ENCODE measurements at regions not wholly inside any gene's neighbourhood (a gene's known extent, or its start where the extent isn't known, plus 50 kb on each side); places are given as distances from the start of the nearest gene placed in this dataset.
"Not testable (repeated sequence)": the region's sequence is repeated elsewhere in the genome, so short reads cannot be mapped to it uniquely, and the experiment has no call there.

DNA sequence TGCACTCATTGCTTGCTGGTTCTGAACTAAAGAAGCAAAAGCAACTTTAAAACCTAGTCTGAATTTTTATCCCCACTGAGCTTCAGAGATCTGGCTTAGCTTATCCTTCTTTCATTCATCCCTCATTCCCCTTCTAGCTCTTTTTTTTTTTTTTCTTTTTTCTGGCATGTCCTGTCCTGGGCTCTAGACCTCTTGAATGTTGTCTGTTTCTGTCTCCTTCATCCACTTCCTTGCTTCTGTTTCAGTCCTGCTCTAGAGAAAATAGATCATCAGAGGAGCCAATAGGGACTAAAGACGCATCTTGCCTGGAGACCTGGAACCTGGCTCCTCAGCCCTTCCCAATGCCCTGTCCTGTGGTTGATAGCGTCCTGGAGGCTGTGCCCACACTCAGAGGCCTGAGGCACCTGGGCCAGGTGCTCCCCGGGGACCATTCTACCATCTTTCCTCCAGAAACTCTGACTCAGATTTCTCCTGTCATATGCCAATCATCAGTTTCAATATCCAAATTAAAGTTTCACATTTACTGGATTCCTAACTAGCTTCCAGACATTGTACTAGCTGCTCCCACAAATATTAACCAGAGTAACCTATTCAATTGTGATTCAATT lies 115.7 kb upstream of the GATB start:
- no peak for DNase-seq

DNA sequence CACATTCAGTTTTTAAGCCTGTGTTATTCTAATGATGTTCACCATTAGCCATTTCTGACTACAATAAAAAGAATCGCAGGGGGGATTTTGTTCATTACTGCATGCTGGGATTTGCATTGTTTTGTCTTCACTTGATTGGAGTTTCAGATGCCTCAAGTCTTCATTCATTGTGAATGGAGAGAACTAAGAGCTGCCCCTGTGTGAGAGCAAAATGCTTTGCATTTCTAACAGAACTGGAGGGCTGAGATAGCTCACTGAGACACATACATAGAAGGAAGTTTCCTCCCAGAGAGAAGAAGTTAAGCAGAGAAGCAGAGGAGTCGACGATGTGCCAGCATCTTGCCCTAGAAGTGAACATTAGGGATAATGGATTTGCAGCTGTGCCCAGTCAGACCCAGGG lies 113.5 kb upstream of the GATB start:
- DNase-seq = no peak

DNA sequence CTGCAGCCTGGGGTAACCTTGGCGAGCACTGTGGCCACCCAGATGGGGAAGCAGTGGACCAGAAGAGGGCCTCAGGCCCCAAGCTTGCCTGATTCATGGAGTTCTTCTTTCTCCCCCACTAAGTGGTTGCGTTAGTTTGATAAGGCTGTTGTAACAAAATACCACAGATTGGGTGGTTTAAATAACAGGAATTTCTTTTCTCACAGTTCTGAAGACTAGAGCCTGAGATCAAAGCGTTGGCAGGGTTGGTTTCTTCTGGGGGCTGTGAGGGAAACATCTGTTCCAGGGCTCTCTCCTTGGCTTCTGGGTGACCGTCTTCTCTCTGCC lies 105.7 kb upstream of the GATB start:
- DNase-seq = no peak

DNA sequence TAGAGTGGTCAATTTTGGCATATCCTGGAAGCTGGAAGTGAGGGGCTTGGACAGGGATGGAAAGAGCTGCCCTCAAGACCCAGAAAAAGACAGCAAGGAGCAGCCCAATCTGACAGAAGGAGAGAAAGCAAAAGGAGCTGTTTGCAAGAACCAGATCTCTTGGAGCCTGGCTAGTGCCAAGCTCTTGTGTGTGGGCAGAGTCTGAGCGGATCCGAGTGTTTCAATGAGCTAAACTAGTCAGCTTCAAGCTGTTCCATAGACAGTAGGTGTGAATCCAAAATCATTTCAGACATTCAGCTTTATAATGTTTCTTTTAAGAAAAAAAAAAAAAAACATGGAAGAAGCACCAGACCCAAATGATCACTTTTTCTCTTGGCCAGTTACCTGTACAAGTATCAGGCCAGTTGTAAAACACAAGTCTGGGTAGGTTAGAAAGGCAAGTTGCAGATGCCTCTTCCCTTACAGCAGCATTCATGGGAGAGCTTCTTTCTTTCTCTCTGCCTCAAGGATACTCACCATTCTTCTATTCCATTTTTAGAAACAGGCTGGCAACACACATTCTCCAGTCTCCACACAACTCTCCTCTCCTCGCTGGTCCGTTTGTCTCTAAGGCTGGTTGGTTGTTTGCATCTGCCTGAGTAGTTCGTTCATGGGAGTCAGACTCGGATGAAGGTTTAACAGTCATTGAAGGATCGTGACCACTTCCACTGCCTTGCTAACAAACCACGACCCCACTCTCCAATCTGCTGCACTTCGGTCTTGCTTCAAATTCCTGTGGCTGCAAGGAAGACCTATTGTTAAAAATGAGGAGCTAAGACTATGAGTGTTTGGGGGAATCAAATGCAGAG lies 105.2 kb upstream of the GATB start:
- no peak for DNase-seq

DNA sequence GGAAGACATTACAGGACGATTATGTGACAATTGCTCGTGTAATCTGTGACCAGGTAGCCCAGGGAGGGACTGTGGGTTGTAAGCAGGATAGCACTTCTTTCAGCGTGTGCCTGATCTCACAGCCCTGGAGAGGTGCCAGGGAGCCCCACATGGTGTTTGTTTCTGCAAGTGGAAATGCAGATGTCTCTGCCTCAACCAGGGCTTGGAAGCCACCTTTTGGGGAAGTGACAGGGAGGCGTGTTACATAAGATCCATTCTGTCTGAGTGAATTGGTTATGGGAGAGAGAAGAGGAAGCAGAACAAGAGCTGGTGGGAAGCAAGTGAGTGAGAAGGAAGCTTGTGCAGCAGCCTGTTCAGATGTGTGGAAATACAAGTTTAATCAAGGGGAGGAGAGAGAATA lies 104.5 kb upstream of the GATB start:
- no peak for DNase-seq

DNA sequence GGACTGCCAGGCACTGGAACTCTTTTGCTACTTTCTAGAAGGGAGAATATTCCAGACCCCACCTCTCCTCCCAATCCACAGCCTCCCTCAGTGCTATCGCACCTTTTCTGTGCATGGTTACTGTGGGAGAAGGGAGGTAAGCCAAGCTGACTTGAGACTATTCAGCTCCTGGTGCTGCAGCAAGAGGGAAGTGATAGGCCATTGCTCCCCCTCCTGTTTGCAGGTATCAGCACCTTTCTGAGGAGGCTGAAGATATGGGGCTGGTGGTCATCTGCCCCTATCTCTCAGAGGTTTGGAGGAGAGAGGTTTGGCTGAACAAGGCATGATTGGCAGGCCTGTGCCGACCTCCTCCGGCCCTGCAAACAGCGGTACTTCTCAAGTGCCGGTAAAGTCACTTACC lies 103.3 kb upstream of the GATB start:
- no peak for DNase-seq

DNA sequence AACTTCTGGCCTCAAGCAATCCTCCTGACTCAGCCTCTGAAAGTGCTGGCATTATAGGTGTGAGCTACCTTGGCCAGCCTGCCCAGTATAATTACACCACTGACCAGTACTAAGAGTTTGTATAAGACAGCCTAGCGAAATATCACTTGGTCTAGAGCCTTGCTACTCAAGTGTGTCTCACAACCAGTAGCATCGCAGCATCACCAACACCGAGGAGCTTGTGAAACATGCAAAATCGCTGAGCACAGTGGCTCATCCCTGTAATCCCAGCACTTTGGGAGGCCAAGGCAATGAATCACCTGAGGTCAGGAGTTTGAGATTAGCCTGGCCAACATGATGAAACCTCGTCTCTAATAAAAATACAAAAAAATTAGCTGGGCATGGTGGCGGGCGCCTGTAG lies 102.0 kb upstream of the GATB start:
- no peak for DNase-seq

DNA sequence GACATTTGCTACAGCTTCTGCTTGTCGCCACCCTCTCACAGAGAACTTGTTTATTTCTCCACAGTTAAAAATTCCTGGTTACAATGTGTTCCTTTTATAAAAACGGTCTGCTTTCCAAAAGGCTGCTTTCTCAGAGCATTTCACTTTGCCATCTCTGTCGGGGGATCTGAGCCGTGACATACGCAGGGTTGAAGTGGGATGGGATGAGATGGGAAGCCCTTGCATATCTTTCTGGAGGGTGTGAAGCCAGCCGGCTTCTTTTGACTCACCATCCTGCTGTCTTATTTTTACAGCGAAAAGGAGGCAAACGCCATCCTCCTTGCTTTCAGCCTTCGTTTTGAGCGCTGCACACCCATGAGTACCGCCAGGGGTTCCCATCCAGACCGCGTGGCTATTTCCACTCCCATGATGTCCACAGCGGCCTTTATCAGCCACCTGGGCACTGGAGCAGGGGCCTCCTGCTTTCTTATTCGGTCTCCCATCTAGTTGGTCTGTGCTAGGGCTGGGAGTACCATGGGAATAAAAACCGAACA lies 99.8 kb upstream of the GATB start:
- no peak for DNase-seq

DNA sequence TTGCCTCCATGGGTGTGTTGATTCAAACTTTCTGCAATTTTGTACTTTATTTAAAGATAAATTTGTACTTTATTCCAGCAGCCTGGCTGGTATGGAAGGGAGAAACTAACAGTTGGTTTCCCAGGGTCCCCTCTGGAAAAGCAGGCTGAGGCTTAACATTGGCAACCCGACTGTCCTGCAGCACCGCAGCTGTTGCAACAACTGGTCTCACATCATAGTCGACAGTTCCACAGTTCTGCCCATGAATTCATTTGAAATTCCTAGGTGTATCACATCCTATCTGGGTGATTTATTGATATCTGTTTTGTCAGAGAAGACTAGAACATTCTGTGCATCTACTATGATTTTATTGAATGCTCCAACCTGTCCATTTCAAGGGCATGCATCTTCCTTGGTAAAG lies 98.8 kb upstream of the GATB start:
- no peak for DNase-seq

DNA sequence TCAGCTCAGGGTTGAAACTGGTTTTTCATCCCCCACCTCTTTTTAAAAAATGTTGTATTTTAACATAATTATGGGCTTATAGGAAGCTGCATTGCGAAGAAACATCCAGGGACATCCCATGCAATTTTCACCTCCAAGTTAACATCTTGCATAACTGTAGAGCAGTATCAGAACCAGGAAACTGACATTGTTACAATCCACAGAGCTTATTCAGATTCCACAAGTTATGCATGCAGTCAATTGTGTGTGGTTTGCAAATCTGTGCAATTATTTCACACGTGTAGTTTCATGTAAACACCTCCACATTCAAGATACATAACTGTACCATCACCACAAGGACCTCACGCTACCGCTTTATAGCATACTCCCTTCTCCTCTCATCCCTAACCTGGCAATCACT lies 97.5 kb upstream of the GATB start:
- no peak for DNase-seq

DNA sequence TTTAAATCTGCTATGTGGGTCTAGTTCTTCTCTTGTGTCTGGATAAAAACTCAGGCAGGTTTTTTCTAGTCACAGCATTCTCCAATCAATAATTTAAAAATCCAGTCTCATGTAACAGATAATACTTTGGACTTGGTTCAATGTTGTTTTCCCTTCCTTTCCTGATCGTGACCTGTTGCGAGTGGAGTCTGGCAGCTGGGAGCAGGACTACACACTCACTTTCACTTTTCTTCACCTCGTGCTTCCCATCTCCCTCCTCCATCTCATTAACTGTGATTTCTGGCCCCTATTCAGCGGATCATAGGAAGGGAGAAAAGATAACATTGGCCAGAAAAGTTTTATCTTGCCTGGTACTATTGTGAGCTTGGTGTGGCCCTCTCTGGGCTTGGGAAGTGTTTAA lies 96.6 kb upstream of the GATB start:
- DNase-seq = no peak

DNA sequence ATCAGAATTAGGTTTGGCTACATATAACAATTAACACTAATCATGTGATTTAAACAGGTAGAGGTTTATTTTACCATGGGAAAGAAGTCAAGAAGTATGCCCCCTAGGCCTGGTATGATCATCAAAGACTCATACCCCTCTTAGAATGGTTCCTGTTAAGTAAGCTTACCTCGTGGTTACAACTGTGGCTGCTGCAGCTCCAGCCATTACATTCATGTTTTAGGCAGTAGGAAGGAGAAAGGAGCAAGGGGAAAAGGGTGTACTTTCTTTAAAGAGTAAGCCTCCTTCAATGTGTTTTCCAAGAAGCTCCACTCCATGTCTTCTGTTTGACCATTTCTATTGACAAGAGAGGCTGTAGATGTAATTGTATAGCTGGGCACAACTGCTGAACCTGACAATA lies 94.9 kb upstream of the GATB start:
- no peak for DNase-seq

DNA sequence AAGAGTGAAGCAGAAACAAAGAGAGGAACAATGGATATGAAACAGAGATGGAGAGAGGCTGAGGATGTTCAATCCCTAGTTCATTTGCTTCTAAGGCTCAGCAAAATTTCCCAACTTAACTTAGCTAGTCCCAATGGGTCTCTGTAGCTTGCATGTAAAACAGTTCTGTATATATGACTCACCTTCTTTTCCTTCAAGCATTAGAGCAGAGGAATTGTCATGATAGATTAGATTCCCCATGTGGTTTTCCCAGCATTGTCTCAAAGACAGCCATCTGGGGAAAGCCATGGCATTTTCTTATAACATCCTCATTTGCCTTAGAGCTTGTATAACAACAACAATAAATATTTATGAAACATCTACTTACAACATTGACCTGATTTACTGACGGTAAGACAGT lies 93.9 kb upstream of the GATB start:
- no peak for DNase-seq

DNA sequence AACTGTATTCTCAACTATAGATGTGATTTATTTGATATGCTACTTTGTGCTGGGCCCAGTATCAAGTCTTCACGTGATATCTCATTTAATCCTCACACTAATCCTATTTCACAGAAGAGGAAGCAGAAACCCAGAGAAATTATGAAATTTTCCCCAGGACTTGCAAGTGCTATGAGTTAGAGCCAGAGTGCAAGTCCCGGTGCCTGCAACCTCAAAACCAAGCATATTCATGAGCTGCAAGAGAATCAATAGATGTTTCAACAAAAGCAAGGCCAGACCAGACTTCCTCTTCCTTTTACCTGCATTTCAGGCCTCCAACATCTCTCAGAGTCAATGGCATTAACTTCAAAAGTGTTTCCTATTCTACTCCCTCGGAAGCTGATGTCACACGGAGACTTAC lies 92.2 kb upstream of the GATB start:
- DNase-seq = no peak

DNA sequence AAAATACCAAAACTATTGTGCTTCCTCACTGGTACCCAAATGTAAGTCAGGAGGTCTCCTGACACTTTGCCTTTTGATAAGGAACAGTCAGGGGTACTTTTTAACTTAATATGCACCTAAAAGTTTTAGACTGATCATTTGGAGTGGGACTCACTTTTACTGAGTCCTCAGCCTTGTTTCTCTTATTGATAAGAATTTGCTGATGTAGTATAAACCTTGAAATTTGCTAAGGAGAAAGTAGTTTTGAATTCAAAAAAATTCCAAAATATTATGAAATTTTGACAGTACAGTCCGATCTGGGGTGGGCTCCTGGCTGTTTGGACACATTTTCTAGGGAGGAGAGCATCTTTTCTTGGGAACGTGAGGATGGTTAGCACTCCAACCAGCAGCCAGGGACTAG lies 91.4 kb upstream of the GATB start:
- no peak for DNase-seq

DNA sequence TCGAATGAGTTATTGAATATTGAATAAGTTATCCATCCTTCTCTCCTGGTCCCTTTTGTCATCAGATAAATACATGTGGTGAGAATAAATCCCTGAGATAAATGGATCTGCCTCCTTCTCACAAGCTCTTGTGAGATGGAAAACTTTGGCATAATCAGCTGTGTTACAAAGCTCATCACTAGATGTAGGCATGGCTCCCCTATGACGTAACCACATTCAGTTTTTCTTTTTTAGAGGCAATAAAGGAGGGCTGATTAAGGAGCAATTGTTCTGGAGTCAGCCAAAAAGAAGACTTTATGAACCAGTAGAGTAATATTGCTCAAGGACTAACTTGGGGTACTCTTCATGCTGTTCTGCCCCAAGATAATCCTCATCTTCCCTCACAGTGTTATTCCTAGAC lies 90.5 kb upstream of the GATB start:
- no peak for DNase-seq

DNA sequence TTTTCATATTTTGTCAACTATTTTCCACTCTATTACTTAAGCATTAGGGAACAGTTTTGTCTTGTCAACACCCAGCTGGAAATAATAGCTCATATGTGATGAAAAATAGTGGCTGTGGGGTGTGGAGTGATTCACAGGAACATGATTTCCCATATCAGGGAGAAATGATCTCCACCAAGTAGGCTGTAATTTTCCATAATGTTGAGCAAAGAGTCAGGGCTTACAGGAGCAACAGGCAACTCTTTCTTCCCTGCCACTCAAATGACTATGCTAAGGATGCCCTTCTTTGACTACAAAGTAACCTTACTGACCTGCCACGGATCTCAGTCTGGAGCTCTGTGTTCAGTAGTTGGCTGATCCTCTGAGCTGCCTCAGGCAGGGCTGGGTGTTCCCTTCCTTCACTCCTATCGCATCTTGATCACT lies 90.0 kb upstream of the GATB start:
- DNase-seq = no peak

DNA sequence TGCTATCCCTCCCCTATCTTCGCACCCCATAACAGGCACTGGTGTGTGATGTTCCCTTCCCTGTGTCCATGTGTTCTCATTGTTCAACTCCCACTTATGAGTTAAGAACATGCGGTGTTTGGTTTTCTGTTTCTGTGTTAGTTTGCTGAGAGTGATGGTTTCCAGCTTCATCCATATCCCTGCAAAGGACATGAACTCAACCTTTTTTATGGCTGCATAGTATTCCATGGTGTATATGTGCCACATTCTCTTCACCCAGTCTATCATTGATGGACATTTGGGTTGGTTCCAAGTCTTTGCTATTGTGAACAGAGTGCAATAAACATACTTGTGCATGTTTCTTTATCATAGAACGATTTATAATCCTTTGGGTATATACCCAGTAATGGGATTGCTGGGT lies 84.7 kb upstream of the GATB start:
- not testable (repeated sequence) for DNase-seq

DNA sequence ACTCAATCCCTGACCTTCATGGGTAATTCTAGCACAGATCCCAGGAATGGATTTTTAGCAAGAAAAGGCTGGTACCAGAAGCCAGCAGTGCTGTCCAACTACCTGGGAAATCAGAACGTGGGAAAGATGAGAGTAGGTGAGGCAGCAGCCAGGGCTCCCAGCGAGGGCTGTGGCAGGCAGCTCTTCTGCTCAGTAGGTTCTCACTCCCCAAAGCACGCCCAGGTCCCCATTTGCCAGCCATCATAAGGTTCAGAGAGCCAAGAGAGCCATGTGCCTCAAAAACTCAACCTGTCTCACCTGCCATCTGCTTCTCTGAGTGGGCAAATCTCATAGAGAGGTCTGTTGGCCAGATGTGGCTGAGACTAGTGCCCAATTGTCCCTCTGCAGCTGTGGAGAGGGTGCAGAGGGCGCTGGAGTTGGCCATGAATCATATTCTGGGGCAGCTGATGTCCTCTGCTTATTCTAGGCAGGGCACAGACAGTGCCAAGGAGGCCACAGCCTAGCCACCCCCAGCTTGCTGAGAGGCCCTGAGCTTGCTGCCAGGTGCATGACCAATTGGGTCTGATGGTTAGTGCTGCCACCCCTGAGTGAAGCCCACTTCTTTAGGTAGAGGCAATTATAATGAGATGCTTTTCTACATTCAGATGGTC lies 81.7 kb upstream of the GATB start:
- no peak for DNase-seq

DNA sequence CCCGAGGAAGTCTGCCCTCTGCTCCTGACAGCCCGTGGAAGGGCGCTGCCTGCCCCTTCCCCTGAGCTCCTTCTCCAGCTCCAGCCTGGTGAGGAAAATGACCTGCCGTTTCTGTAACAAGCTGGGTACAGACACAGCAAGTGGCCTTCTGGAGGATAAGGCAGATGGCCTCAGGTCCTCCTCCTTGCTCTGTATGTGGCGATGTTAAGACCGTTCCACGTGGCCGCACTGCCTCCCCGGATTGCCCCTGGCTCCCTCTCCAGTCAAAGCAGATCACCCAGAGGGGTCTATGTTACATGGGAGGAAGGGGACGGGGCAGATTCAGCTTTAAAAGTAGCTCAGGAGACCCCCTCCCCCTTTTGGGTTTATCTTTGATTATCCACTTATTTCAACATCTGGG lies 80.3 kb upstream of the GATB start:
- DNase-seq = no peak

DNA sequence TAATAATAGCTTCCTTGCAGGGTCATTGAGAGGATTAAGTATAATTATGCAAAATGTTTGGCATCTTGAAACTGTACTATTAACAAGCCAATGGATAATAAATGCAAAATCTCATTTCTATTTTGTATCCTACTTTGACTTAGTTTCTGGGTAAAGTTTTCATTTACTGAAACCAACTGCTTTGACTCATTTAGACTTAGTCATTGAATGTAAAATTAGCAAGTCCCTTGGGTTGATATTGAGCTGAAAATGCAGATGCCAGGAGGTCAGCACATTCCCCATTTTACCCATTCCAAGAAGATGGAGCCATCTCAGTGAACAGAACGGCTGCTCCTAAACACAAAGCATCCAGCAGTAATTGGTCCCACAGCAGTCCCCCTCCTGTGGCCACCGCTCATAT lies 74.7 kb upstream of the GATB start:
- DNase-seq = no peak

DNA sequence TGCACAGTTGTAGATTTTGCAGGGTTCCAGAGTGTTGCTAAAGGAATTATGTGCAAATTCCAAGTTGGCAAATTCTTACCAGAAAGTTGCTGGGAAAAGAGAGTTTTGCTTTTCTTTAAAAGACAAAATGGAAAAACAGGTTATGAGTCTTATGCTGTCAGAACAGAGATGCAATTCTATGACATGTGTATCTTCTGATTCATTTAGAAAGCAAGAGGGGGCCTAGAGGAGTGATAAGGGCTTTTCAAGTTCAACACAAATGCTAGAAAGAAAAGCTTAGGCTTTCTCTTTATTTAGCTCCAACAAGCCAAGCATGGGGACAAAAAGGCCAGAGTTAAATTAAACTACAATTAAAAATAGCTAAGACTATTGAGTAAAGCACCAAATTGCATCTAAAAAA lies 72.4 kb upstream of the GATB start:
- no peak for DNase-seq

DNA sequence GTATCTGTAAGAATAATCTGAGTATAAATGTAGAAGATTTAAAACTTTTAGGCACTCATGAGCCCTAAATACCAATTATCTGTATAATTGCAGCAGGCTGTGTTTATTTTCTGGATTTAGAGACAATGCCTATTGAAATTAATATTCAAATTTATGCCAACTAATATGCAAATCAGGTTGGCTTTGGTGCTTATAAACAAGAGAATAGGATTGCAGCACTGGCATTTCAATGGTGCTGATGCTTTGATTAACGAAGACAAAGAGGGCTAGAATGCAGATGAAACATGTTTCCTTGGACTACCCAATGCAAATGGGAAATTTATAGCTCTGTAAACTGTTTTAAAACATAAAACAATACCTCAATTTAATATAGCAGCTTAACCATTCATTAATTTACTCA lies 70.7 kb upstream of the GATB start:
- DNase-seq = no peak

DNA sequence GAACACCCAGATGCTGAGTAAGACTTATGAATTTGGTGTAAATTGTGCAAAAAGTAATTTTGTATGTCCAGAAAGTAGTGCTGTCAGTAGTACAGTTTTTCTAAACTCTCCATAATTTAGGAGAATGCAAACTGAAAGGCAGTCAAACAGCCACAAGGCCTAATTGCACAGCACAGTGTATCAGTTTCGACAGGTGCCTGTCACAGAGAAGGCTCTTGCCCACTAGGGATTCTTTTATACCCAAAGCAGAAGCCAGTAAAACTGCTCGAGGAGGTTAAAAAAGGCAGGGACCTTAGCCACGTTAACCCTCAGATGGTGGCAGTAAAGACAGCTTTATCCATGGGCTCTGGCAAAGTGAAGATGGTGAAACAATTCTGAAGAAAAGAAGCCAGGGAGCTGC lies 69.4 kb upstream of the GATB start:
- no peak for DNase-seq

All from activated CD8-positive, alpha-beta memory T cell treated with anti-CD3 and anti-CD28 coated beads, Interleukin-2, amount 50 U/mL, for 48 hours (primary cell).